Kidney glomerular epithelial cell (primary cell): ENCODE measurements at regions not wholly inside any gene's neighbourhood (a gene's known extent, or its start where the extent isn't known, plus 50 kb on each side); places are given as distances from the start of the nearest gene placed in this dataset.

ENCODE experiments used
- DNase-seq: peaks from one replicate; lab custom pipeline; 2025; lab: John Stamatoyannopoulos, UW

GRCh38 chr4:36493251-36493650 is 211.8 kb downstream of the DTHD1 start:
- DNase-seq = no peak

- DNase-seq = no peak
These were observed 212.6 kb downstream of the DTHD1 start for GRCh38 chr4:36494016-36494415.

- no peak for DNase-seq
These were observed 213.3 kb downstream of the DTHD1 start for GRCh38 chr4:36494747-36495146.

GRCh38 chr4:36502350-36502749 is 220.9 kb downstream of the DTHD1 start:
- no peak for DNase-seq

GRCh38 chr4:36508394-36508793 is 227.0 kb downstream of the DTHD1 start:
- no peak for DNase-seq

- no peak for DNase-seq
These were observed 228.4 kb downstream of the DTHD1 start for GRCh38 chr4:36509845-36510244.

GRCh38 chr4:36511785-36512184 is 230.4 kb downstream of the DTHD1 start:
- no peak for DNase-seq

- DNase-seq = no peak
These were observed 235.2 kb downstream of the DTHD1 start for GRCh38 chr4:36516522-36517095.

- DNase-seq = no peak
These were observed 241.8 kb downstream of the DTHD1 start for GRCh38 chr4:36523182-36523581.

GRCh38 chr4:36532670-36533379 is 251.4 kb downstream of the DTHD1 start:
- no peak for DNase-seq

- no peak for DNase-seq
These were observed 252.5 kb downstream of the DTHD1 start for GRCh38 chr4:36533944-36534343.

- no peak for DNase-seq
These were observed 266.0 kb downstream of the DTHD1 start for GRCh38 chr4:36547383-36547782.

- DNase-seq = no peak
These were observed 267.8 kb downstream of the DTHD1 start for GRCh38 chr4:36549252-36549651.

GRCh38 chr4:36549992-36550391 is 268.6 kb downstream of the DTHD1 start:
- no peak for DNase-seq

- no peak for DNase-seq
These were observed 270.3 kb downstream of the DTHD1 start for GRCh38 chr4:36551697-36552214.

- no peak for DNase-seq
These were observed 271.6 kb downstream of the DTHD1 start for GRCh38 chr4:36553029-36553428.

- DNase-seq = no peak
These were observed 272.0 kb downstream of the DTHD1 start for GRCh38 chr4:36553453-36553852.

- DNase-seq = no peak
These were observed 275.6 kb downstream of the DTHD1 start for GRCh38 chr4:36556984-36557383.

- DNase-seq = no peak
These were observed 287.2 kb downstream of the DTHD1 start for GRCh38 chr4:36568575-36568974.

GRCh38 chr4:36573441-36573840 is 292.0 kb downstream of the DTHD1 start:
- DNase-seq = no peak

GRCh38 chr4:36574816-36575215 is 293.4 kb downstream of the DTHD1 start:
- no peak for DNase-seq

GRCh38 chr4:36582198-36582597 is 300.8 kb downstream of the DTHD1 start:
- no peak for DNase-seq

GRCh38 chr4:36587909-36588472 is 306.6 kb downstream of the DTHD1 start:
- no peak for DNase-seq
